GM12864 (cell line): ENCODE measurements at regions not wholly inside any gene's neighbourhood (a gene's known extent, or its start where the extent isn't known, plus 50 kb on each side); places are given as distances from the start of the nearest gene placed in this dataset.

Experiments used
- DNase-seq: peaks from one replicate; pipeline ENCODE4 v3.0.0-alpha.2; 2011; ENCODE audit warnings: low read depth
- H3K4me3 ChIP-seq: 2 replicates; pipeline ENCODE4 v1.5.1; 2011; ENCODE audit warnings: mild to moderate bottlenecking, low read depth, low read length, control low read depth
- CTCF ChIP-seq: IDR thresholded peaks from 2 replicates; pipeline ENCODE4 v1.5.1; 2011; ENCODE audit warnings: low read depth, mild to moderate bottlenecking, moderate library complexity, low read length, control low read depth, inconsistent platforms; ENCODE audit errors: missing control alignments

- no peak overlapping the region for H3K4me3 ChIP-seq
- TF ChIP-seq CTCF, result no peak
- DNase-seq, result no peak
Measured at GRCh38 chr2:18980786-18981430, 377.5 kb downstream of the OSR1 start.

GRCh38 chr2:18980104-18980785 lies 378.2 kb downstream of the OSR1 start:
- DNase-seq, result no peak
- TF ChIP-seq CTCF, result no peak
- no peak overlapping the region for H3K4me3 ChIP-seq

GRCh38 chr2:18977409-18977808 lies 381.0 kb downstream of the OSR1 start:
- no peak overlapping the region for H3K4me3 ChIP-seq
- no peak for DNase-seq
- no peak for TF ChIP-seq CTCF

GRCh38 chr2:18976168-18976961 lies 382.1 kb downstream of the OSR1 start:
- DNase-seq, result peak; percentile 33
- no peak overlapping the region for H3K4me3 ChIP-seq
- TF ChIP-seq CTCF, result no peak

- no peak for TF ChIP-seq CTCF
- no peak overlapping the region for H3K4me3 ChIP-seq
- no peak for DNase-seq
Measured at GRCh38 chr2:18975506-18976167, 382.8 kb downstream of the OSR1 start.

- TF ChIP-seq CTCF, result no peak
- DNase-seq, result no peak
- H3K4me3 ChIP-seq, result no peak overlapping the region
Measured at GRCh38 chr2:18971628-18972027, 382.3 kb upstream of the NT5C1B start.
